SK-N-SH (cell line): ENCODE measurements at regions not wholly inside any gene's neighbourhood (a gene's known extent, or its start where the extent isn't known, plus 50 kb on each side); places are given as distances from the start of the nearest gene placed in this dataset.

Experiments used
- TF ChIP-seq, protein P1 (sequence below): IDR thresholded peaks from 2 replicates; pipeline ENCODE4 v1.4.0; 2012; ENCODE audit warnings: low read depth, borderline replicate concordance
- TF ChIP-seq, protein P2 (sequence below): fragments of 200-600 bp; sonication (generic); IDR thresholded peaks from 2 replicates; pipeline ENCODE4 v1.6.1; 2017; ENCODE audit warnings: antibody characterized with exemption, mild to moderate bottlenecking, moderate library complexity

DNA sequence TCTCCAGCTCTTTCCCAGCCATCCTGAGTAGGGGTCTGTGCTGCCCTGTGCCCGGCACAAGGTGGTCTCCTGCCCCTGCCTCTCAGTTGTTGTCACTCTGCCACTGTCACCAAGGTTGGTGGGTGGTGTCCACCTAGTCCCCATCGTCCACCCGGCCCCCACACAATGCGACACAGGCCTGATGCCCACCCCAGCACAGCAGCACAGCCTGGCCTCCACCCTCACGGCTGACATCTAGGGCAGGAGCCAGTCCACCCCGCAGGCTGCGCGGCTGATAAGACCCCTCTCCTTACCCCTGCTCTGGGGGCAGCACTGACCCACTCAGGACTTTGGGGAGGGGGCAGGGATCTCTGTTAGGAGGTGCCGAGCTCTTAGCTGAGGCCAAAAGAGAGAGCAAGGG is 198.3 kb downstream of the LIPI start:
- TF ChIP-seq, protein P1, sequence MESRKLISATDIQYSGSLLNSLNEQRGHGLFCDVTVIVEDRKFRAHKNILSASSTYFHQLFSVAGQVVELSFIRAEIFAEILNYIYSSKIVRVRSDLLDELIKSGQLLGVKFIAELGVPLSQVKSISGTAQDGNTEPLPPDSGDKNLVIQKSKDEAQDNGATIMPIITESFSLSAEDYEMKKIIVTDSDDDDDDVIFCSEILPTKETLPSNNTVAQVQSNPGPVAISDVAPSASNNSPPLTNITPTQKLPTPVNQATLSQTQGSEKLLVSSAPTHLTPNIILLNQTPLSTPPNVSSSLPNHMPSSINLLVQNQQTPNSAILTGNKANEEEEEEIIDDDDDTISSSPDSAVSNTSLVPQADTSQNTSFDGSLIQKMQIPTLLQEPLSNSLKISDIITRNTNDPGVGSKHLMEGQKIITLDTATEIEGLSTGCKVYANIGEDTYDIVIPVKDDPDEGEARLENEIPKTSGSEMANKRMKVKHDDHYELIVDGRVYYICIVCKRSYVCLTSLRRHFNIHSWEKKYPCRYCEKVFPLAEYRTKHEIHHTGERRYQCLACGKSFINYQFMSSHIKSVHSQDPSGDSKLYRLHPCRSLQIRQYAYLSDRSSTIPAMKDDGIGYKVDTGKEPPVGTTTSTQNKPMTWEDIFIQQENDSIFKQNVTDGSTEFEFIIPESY, result no peak
- TF ChIP-seq, protein P2, sequence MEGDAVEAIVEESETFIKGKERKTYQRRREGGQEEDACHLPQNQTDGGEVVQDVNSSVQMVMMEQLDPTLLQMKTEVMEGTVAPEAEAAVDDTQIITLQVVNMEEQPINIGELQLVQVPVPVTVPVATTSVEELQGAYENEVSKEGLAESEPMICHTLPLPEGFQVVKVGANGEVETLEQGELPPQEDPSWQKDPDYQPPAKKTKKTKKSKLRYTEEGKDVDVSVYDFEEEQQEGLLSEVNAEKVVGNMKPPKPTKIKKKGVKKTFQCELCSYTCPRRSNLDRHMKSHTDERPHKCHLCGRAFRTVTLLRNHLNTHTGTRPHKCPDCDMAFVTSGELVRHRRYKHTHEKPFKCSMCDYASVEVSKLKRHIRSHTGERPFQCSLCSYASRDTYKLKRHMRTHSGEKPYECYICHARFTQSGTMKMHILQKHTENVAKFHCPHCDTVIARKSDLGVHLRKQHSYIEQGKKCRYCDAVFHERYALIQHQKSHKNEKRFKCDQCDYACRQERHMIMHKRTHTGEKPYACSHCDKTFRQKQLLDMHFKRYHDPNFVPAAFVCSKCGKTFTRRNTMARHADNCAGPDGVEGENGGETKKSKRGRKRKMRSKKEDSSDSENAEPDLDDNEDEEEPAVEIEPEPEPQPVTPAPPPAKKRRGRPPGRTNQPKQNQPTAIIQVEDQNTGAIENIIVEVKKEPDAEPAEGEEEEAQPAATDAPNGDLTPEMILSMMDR, result no peak
